K562 (cell line): ENCODE measurements at regions not wholly inside any gene's neighbourhood (a gene's known extent, or its start where the extent isn't known, plus 50 kb on each side); places are given as distances from the start of the nearest gene placed in this dataset.

Experiments
- ATAC-seq: fragments of 200-7000 bp; cut with Tn5 transposase; 3 replicates; pipeline ENCODE4 v1.9.1; 2020; ENCODE audit warnings: moderate library complexity
- BruUV-seq: library from RNA; stranded (reverse); fragments of 400-500 nt; replicated peaks from 2 replicates; lab custom pipeline; 2021; lab: Mats Ljungman, UMichigan
- CTCF ChIA-PET: fragments of 300-600 bp; formaldehyde crosslinking; extraction: SDS; loops from one replicate; lab custom pipeline; 2021; ENCODE audit warnings: low intra/inter-chr PET ratio; lab: Yijun Ruan, JAX
- POLR2A ChIA-PET: fragments of 300-600, 350-650 bp; sonication (Branson Sonifier 250); formaldehyde crosslinking; extraction: SDS; loops from one replicate; lab custom pipeline; 2021; ENCODE audit warnings: antibody characterized with exemption, inconsistent platforms; lab: Yijun Ruan, JAX
- DNase-seq, 4 experiments: peaks; one replicate each; pipeline versions ENCODE4 v3.0.0 to v3.0.0-alpha.2; 2011 to 2018; ENCODE audit warnings: low spot score in 3 of 4, mixed read lengths in 3 of 4; ENCODE audit errors: extremely low read depth in 1 of 4
- FAIRE-seq: peaks from 2 replicates; lab custom pipeline; 2011; peaks lifted over from hg19 to GRCh38; lab: Jason Lieb, UNC
- H2AFZ ChIP-seq: 2 replicates; pipeline ENCODE4 v1.6.0; 2011; ENCODE audit warnings: low read depth, low read length, control low read depth, inconsistent platforms
- H3K27ac ChIP-seq: fragments of 200-600 bp; 3 replicates; pipeline ENCODE4 v1.8.0; 2011; ENCODE audit warnings: low read depth, mild to moderate bottlenecking, control low read depth, inconsistent platforms, low read length, moderate library complexity, mixed read lengths; ENCODE audit errors: extremely low read depth
- H3K27me3 ChIP-seq, 2 experiments: fragments of 300-600 bp in 1 of 2; 2 replicates in 1 of 2; 3 replicates in 1 of 2; pipeline versions ENCODE4 v1.6.0 to v1.8.0; 2011; ENCODE audit warnings: inconsistent platforms in 2 of 2, low read length in 2 of 2, mild to moderate bottlenecking in 1 of 2, mixed read lengths in 1 of 2, moderate library complexity in 1 of 2; ENCODE audit not compliant: control insufficient read depth in 2 of 2, insufficient read depth in 2 of 2
- H3K36me3 ChIP-seq: fragments of 300-600 bp; 3 replicates; pipeline ENCODE4 v1.8.0; 2011; ENCODE audit warnings: mild to moderate bottlenecking, low read length, inconsistent platforms; ENCODE audit not compliant: control insufficient read depth, insufficient read depth
- H3K4me1 ChIP-seq, 2 experiments: fragments of 200-600 bp in 1 of 2; replicated peaks in 1 of 2; 2 replicates in 1 of 2; 3 replicates in 1 of 2; pipeline versions ENCODE4 v1.5.1 to v1.8.0; 2011; ENCODE audit warnings: inconsistent platforms in 2 of 2, low read length in 2 of 2, mild to moderate bottlenecking in 1 of 2, mixed read lengths in 1 of 2, moderate library complexity in 1 of 2; ENCODE audit not compliant: control insufficient read depth in 2 of 2, insufficient read depth in 2 of 2
- H3K4me2 ChIP-seq: 2 replicates; pipeline ENCODE4 v1.6.1; 2011; ENCODE audit warnings: low read length, control low read depth, inconsistent platforms, mixed read lengths; ENCODE audit not compliant: insufficient read depth
- H3K4me3 ChIP-seq: fragments of 200-600 bp; sonication (generic), shearing (Covaris generic); 2 replicates; pipeline ENCODE4 v1.5.1; 2016; ENCODE audit warnings: control low read depth, inconsistent platforms
- H3K79me2 ChIP-seq: fragments of 200-600 bp; 3 replicates; pipeline ENCODE4 v1.8.0; 2011; ENCODE audit warnings: low read length, inconsistent platforms; ENCODE audit not compliant: control insufficient read depth, insufficient read depth
- H3K9ac ChIP-seq, 2 experiments: 2 replicates each; pipeline versions ENCODE4 v1.6.0 to v1.6.1; 2011; ENCODE audit warnings: low read depth in 2 of 2, low read length in 2 of 2, control low read depth in 1 of 2, inconsistent platforms in 1 of 2, mild to moderate bottlenecking in 1 of 2, mixed read lengths in 1 of 2; ENCODE audit not compliant: insufficient read depth in 1 of 2
- H3K9me1 ChIP-seq: one replicate; pipeline ENCODE4 v1.6.0; 2011; ENCODE audit warnings: inconsistent platforms, mild to moderate bottlenecking, low read length, moderate library complexity; ENCODE audit not compliant: control insufficient read depth, insufficient read depth
- H3K9me3 ChIP-seq: replicated peaks from 2 replicates; pipeline ENCODE4 v1.5.1; 2011; ENCODE audit warnings: low read depth, low read length, inconsistent platforms; ENCODE audit not compliant: control insufficient read depth, insufficient read depth
- H4K20me1 ChIP-seq: replicated peaks from 2 replicates; pipeline ENCODE4 v1.6.1; 2011; ENCODE audit warnings: low read length, inconsistent platforms, mixed read lengths; ENCODE audit not compliant: control insufficient read depth, insufficient read depth
- ARID1B ChIP-seq: fragments of 450-650 bp; IDR thresholded peaks from 2 replicates; pipeline ENCODE4 v1.6.1; 2016; ENCODE audit warnings: antibody characterized with exemption, mild to moderate bottlenecking, inconsistent platforms
- C11orf30 ChIP-seq: fragments of 450-650 bp; IDR thresholded peaks from 2 replicates; pipeline ENCODE4 v1.6.1; 2016; ENCODE audit warnings: low read depth, mild to moderate bottlenecking
- MAFF ChIP-seq: IDR thresholded peaks from 2 replicates; pipeline ENCODE4 v1.6.1; 2012; ENCODE audit warnings: low read length, improper control_type of control experiment
- MAFG ChIP-seq: fragments of 450-650 bp; conservative IDR thresholded peaks from 2 replicates; pipeline ENCODE4 v1.6.1; 2016; ENCODE audit warnings: missing genetic modification characterization, missing compliant biosample characterization
- MAFK ChIP-seq: IDR thresholded peaks from 2 replicates; pipeline ENCODE4 v1.6.1; 2011; ENCODE audit warnings: low read length, improper control_type of control experiment
- NCOA6 ChIP-seq: fragments of 450-650 bp; IDR thresholded peaks from 2 replicates; pipeline ENCODE4 v1.6.1; 2017; ENCODE audit warnings: mild to moderate bottlenecking
- ZBTB11 ChIP-seq, 3 experiments: fragments of 200-800 bp in 1 of 3; fragments of 250-450 bp in 1 of 3; fragments of 450-650 bp in 1 of 3; sonication (Bioruptor Pico) in 1 of 3; sonication (Bioruptor generic) in 1 of 3; formaldehyde crosslinking in 1 of 3; IDR thresholded peaks; 2 replicates each; pipeline versions ENCODE4 v1.6.1 to v1.8.0; 2016 to 2022; ENCODE audit warnings: mild to moderate bottlenecking in 2 of 3, missing genetic modification characterization in 2 of 3, missing compliant biosample characterization in 1 of 3, moderate library complexity in 1 of 3
- ZNF316 ChIP-seq: fragments of 450-650 bp; IDR thresholded peaks from 2 replicates; pipeline ENCODE4 v1.6.1; 2016
- WGBS: fragments of 100-300 bp; shearing (Covaris generic); methylation state at CpG from one replicate; pipeline ENCODE4 v1.1.6; 2016; ENCODE audit warnings: low coverage, mixed read lengths; ENCODE audit not compliant: insufficient coverage; ENCODE audit errors: missing lambda C conversion rate; 5-methylcytosine and 5-hydroxymethylcytosine counted together
- in situ Hi-C: fragments of 300-500 bp; cut with MboI; formaldehyde crosslinking; loops from 4 replicates; pipeline ENCODE4 v1.15.0; 2018; ENCODE audit warnings: inconsistent platforms, mixed read lengths
- intact Hi-C: fragments of 100-400 bp; cut with micrococcal nuclease; formaldehyde crosslinking; loops from 2 replicates; pipeline ENCODE4 v1.14.2; 2022

- TF ChIP-seq ZBTB11 (CRISPR knock-in tag; IDR thresholded peaks at IDR 0.05) (no peak), NCOA6 (no peak)
Measured at GRCh38 chr6:169848946-169849345, 97.5 kb downstream of the ERMARD start (continued).

- ChIA-PET CTCF (no interaction called here), POLR2A (no interaction called here)
- ATAC-seq (no peak), DNase-seq (no peak), FAIRE-seq (no peak)
- no peaks in the 10 kb centered on the region; the same call in 1 of the 2 replicates for H3K9me3 ChIP-seq
- no peak overlapping the region for H3K9ac ChIP-seq
- intact Hi-C loops, result no loop called here
- H2AFZ ChIP-seq, result no peak overlapping the region
- H3K4me1 ChIP-seq, result peaks cover 0 to 8% of the 10 kb centered on the region in 2 experiments; a peak in 2 of 5 replicates
- no peak overlapping the region for H3K4me3 ChIP-seq
- no peak overlapping the region for H3K4me2 ChIP-seq
- no TSS peak for BruUV-seq
- no peaks in the 10 kb centered on the region for H3K9me1 ChIP-seq
- 5% methylated on average over 8 of the region's 8 CpGs for WGBS
- no peaks in the 10 kb centered on the region for H3K36me3 ChIP-seq
- TF ChIP-seq ZNF316, result peak; percentile 89
- peak; percentile 84 for TF ChIP-seq MAFG (tag)
- peak; percentile 88 for TF ChIP-seq C11orf30
- TF ChIP-seq MAFK, result peak; percentile 77
- TF ChIP-seq ARID1B, result no peak
- TF ChIP-seq MAFF, result peak; percentile 76
- no peaks in the 10 kb centered on the region; the same call in none of the 2 replicates for H4K20me1 ChIP-seq
- in situ Hi-C loops, result no loop called here
- peaks cover 58 to 93% of the 10 kb centered on the region in 2 experiments; a peak in 4 of 5 replicates for H3K27me3 ChIP-seq
- H3K27ac ChIP-seq, result no peak overlapping the region
- H3K79me2 ChIP-seq, result no peaks in the 10 kb centered on the region
Measured at GRCh38 chr6:169847901-169848311, 96.5 kb downstream of the ERMARD start.
